SU-DHL-6 (cell line): ENCODE measurements at regions not wholly inside any gene's neighbourhood (a gene's known extent, or its start where the extent isn't known, plus 50 kb on each side); places are given as distances from the start of the nearest gene placed in this dataset.

Source experiments
- H2AFZ ChIP-seq: fragments of 200-600 bp; sonication (generic); 2 replicates; pipeline ENCODE4 v1.6.1; 2014; ENCODE audit warnings: low read depth, mild to moderate bottlenecking, moderate library complexity, mixed read lengths, antibody characterized with exemption, low read length; ENCODE audit not compliant: severe bottlenecking
- H3F3A ChIP-seq: fragments of 200-600 bp; shearing (Covaris generic); 2 replicates; pipeline ENCODE4 v1.6.0; 2016; ENCODE audit warnings: antibody characterized with exemption, mild to moderate bottlenecking; ENCODE audit not compliant: insufficient read depth
- H3K27ac ChIP-seq: fragments of 200-600 bp; sonication (generic); 2 replicates; pipeline ENCODE4 v1.5.1; 2016; ENCODE audit warnings: low read depth, mild to moderate bottlenecking, low read length, moderate library complexity, mixed read lengths
- H3K27me3 ChIP-seq: fragments of 200-600 bp; sonication (generic), shearing (Covaris generic); 2 replicates; pipeline ENCODE4 v1.6.0; 2014; ENCODE audit warnings: mild to moderate bottlenecking, low read length
- H3K36me3 ChIP-seq: fragments of 200-600 bp; sonication (generic); 2 replicates; pipeline ENCODE4 v1.6.1; 2014; ENCODE audit warnings: mild to moderate bottlenecking, low read length, mixed read lengths
- H3K4me2 ChIP-seq: fragments of 300-600, 200-600 bp; shearing (Covaris generic), sonication (generic); 2 replicates; pipeline ENCODE4 v1.6.0; 2014; ENCODE audit warnings: low read length, low read depth, mild to moderate bottlenecking; ENCODE audit not compliant: poor library complexity, severe bottlenecking
- H3K4me3 ChIP-seq: fragments of 200-600 bp; sonication (generic); 2 replicates; pipeline ENCODE4 v1.5.1; 2014; ENCODE audit warnings: antibody characterized with exemption, low read length, mild to moderate bottlenecking, mixed read lengths; ENCODE audit not compliant: insufficient read depth, poor library complexity, severe bottlenecking
- H3K79me2 ChIP-seq: fragments of 200-600 bp; sonication (generic); 2 replicates; pipeline ENCODE4 v1.6.1; 2014; ENCODE audit warnings: mild to moderate bottlenecking, low read length, moderate library complexity; ENCODE audit not compliant: insufficient read depth
- H3K9ac ChIP-seq: fragments of 200-600 bp; sonication (generic); 2 replicates; pipeline ENCODE4 v1.7.0; 2014; ENCODE audit warnings: mild to moderate bottlenecking, low read length
- H3K9me2 ChIP-seq: fragments of 200-600 bp; sonication (generic); replicated peaks from 2 replicates; pipeline ENCODE4 v1.6.1; 2014; ENCODE audit warnings: low read length; ENCODE audit not compliant: insufficient read depth
- H3K9me3 ChIP-seq: fragments of 200-600 bp; sonication (generic); 2 replicates; pipeline ENCODE4 v1.6.1; 2014; ENCODE audit warnings: low read length, mixed read lengths; ENCODE audit not compliant: insufficient read depth
- H4K20me1 ChIP-seq: fragments of 200-600 bp; sonication (generic); 2 replicates; pipeline ENCODE4 v1.6.1; 2014; ENCODE audit warnings: low read depth, mild to moderate bottlenecking, antibody characterized with exemption, low read length, moderate library complexity, mixed read lengths
- CTCF ChIP-seq: fragments of 200-600 bp; sonication (generic); IDR thresholded peaks from one replicate; pipeline ENCODE4 v1.5.1; 2017; ENCODE audit warnings: antibody characterized with exemption, mild to moderate bottlenecking, low read length, moderate library complexity; ENCODE audit not compliant: insufficient read depth, poor library complexity, severe bottlenecking
- EZH2phosphoT487 ChIP-seq: fragments of 200-600 bp; sonication (generic), shearing (Covaris generic); conservative IDR thresholded peaks from 2 replicates; pipeline ENCODE4 v1.6.1; 2018; ENCODE audit warnings: mild to moderate bottlenecking, antibody characterized with exemption, low read length, moderate library complexity, mixed read lengths

GRCh38 chrX:4243759-4244158, 530.3 kb upstream of the PRKX start:
- H2AFZ ChIP-seq: no peak overlapping the region
- no peak overlapping the region for H3K4me3 ChIP-seq
- H3K27me3 ChIP-seq: no peaks in the 10 kb centered on the region

GRCh38 chrX:4240541-4241194, 527.2 kb upstream of the PRKX start:
- Histone ChIP-seq H3F3A (peaks cover 15% of the 10 kb centered on the region), H3K27me3 (no peaks in the 10 kb centered on the region), H4K20me1 (no peaks in the 10 kb centered on the region), H3K4me3 (peak overlapping the region; percentile 25), H2AFZ (peak overlapping the region; percentile 59), H3K9me2 (no peaks in the 10 kb centered on the region), H3K4me2 (peak overlapping the region; percentile 15), H3K36me3 (no peaks in the 10 kb centered on the region), H3K79me2 (no peaks in the 10 kb centered on the region), H3K9me3 (peaks cover 10% of the 10 kb centered on the region; the same call in 1 of the 2 replicates), H3K27ac (peak overlapping the region; percentile 72), H3K9ac (no peak overlapping the region)
- TF ChIP-seq CTCF (no peak), EZH2phosphoT487 (no peak)

More at GRCh38 chrX:4243759-4244158, 530.3 kb upstream of the PRKX start:
- Histone ChIP-seq H3K27ac (no peak overlapping the region), H4K20me1 (no peaks in the 10 kb centered on the region), H3K4me2 (no peak overlapping the region), H3K79me2 (no peaks in the 10 kb centered on the region), H3K9ac (no peak overlapping the region), H3F3A (peaks cover 15% of the 10 kb centered on the region), H3K36me3 (no peaks in the 10 kb centered on the region), H3K9me2 (no peaks in the 10 kb centered on the region), H3K9me3 (peaks cover 10% of the 10 kb centered on the region; the same call in 1 of the 2 replicates)
- TF ChIP-seq EZH2phosphoT487 (no peak), CTCF (no peak)

- no peaks in the 10 kb centered on the region for H3K36me3 ChIP-seq
- H3K9me2 ChIP-seq: no peaks in the 10 kb centered on the region
- no peak overlapping the region for H3K9ac ChIP-seq
- peak overlapping the region; percentile 72 for H3K27ac ChIP-seq
- H3K79me2 ChIP-seq: no peaks in the 10 kb centered on the region
- H3K4me3 ChIP-seq: peak overlapping the region; percentile 25
- H3K9me3 ChIP-seq: peaks cover 10% of the 10 kb centered on the region; the same call in 1 of the 2 replicates
- peak overlapping the region; percentile 15 for H3K4me2 ChIP-seq
- peak overlapping the region; percentile 59 for H2AFZ ChIP-seq
- H4K20me1 ChIP-seq: no peaks in the 10 kb centered on the region
- no peak for TF ChIP-seq CTCF
- no peak for TF ChIP-seq EZH2phosphoT487
- H3K27me3 ChIP-seq: no peaks in the 10 kb centered on the region
- H3F3A ChIP-seq: peaks cover 15% of the 10 kb centered on the region
Measured at GRCh38 chrX:4239650-4240540, 526.4 kb upstream of the PRKX start.
